GM23338 (cell line): ENCODE measurements at regions not wholly inside any gene's neighbourhood (a gene's known extent, or its start where the extent isn't known, plus 50 kb on each side); places are given as distances from the start of the nearest gene placed in this dataset.

Source experiments
- CREB1 ChIP-seq: fragments of 250-450 bp; sonication (Bioruptor Pico); IDR thresholded peaks from 2 replicates; pipeline ENCODE4 v1.5.0; 2020; ENCODE audit warnings: low read depth, mild to moderate bottlenecking, moderate library complexity
- EZH2 ChIP-seq: fragments of 200-600 bp; sonication (generic); IDR thresholded peaks from one replicate; pipeline ENCODE4 v1.8.0; 2017; ENCODE audit warnings: antibody characterized with exemption, mild to moderate bottlenecking, low read depth; ENCODE audit not compliant: unreplicated experiment
- EZH2phosphoT487 ChIP-seq: fragments of 200-600 bp; sonication (generic); IDR thresholded peaks from one replicate; pipeline ENCODE4 v1.8.1; 2018; ENCODE audit warnings: antibody characterized with exemption; ENCODE audit not compliant: unreplicated experiment
- JUNB ChIP-seq: IDR thresholded peaks from one replicate; pipeline ENCODE4 v1.6.1; 2016; ENCODE audit warnings: antibody characterized with exemption; ENCODE audit not compliant: unreplicated experiment
- POLR2AphosphoS5 ChIP-seq: IDR thresholded peaks from 2 replicates; pipeline ENCODE4 v1.6.1; 2016; ENCODE audit warnings: antibody characterized with exemption, low read depth
- REST ChIP-seq: IDR thresholded peaks from one replicate; pipeline ENCODE4 v1.6.1; 2018; ENCODE audit warnings: antibody characterized with exemption; ENCODE audit not compliant: unreplicated experiment
- STAT1 ChIP-seq: IDR thresholded peaks from one replicate; pipeline ENCODE4 v1.6.1; 2016; ENCODE audit warnings: antibody characterized with exemption; ENCODE audit not compliant: unreplicated experiment
- ZNF114 ChIP-seq: fragments of 250-450 bp; sonication (Bioruptor Pico); IDR thresholded peaks from 2 replicates; pipeline ENCODE4 v1.5.0; 2020; ENCODE audit warnings: mild to moderate bottlenecking, moderate library complexity
- ZNF462 ChIP-seq: fragments of 250-450 bp; sonication (Bioruptor Pico); IDR thresholded peaks from 2 replicates; pipeline ENCODE4 v1.5.0; 2020; ENCODE audit warnings: mild to moderate bottlenecking, moderate library complexity
- TF ChIP-seq, protein P1 (sequence below), 2 experiments: fragments of 200-600 bp in 1 of 2; sonication (generic) in 1 of 2; conservative IDR thresholded peaks; 2 replicates each; pipeline versions ENCODE4 v1.5.1 to v1.6.1; 2016 to 2017; ENCODE audit warnings: antibody characterized with exemption in 2 of 2, low read depth in 2 of 2, mild to moderate bottlenecking in 2 of 2, moderate library complexity in 1 of 2

GRCh38 chr5:20044460-20044859, 56.5 kb upstream of the CDH18 start:
- TF ChIP-seq, protein P1, sequence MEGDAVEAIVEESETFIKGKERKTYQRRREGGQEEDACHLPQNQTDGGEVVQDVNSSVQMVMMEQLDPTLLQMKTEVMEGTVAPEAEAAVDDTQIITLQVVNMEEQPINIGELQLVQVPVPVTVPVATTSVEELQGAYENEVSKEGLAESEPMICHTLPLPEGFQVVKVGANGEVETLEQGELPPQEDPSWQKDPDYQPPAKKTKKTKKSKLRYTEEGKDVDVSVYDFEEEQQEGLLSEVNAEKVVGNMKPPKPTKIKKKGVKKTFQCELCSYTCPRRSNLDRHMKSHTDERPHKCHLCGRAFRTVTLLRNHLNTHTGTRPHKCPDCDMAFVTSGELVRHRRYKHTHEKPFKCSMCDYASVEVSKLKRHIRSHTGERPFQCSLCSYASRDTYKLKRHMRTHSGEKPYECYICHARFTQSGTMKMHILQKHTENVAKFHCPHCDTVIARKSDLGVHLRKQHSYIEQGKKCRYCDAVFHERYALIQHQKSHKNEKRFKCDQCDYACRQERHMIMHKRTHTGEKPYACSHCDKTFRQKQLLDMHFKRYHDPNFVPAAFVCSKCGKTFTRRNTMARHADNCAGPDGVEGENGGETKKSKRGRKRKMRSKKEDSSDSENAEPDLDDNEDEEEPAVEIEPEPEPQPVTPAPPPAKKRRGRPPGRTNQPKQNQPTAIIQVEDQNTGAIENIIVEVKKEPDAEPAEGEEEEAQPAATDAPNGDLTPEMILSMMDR (conservative IDR thresholded peaks at IDR 0.05; ENCODE audit: low read depth in 2 of 2): no peak
- TF ChIP-seq ZNF462: no peak
- TF ChIP-seq CREB1 (CRISPR knock-in tag): no peak
- no peak for TF ChIP-seq POLR2AphosphoS5
- TF ChIP-seq EZH2phosphoT487: no peak
- TF ChIP-seq REST: no peak
- TF ChIP-seq STAT1: no peak
- no peak for TF ChIP-seq JUNB
- no peak for TF ChIP-seq EZH2
- no peak for TF ChIP-seq ZNF114 (CRISPR knock-in tag)
